OCI-LY3 (cell line): ENCODE measurements at regions not wholly inside any gene's neighbourhood (a gene's known extent, or its start where the extent isn't known, plus 50 kb on each side); places are given as distances from the start of the nearest gene placed in this dataset.

Experiments
- H2AFZ ChIP-seq: fragments of 200-600, 300-600 bp; shearing (Covaris generic); 2 replicates; pipeline ENCODE4 v1.6.0; 2014; ENCODE audit warnings: antibody characterized with exemption, low read depth, low read length
- H3K27ac ChIP-seq: fragments of 200-600, 300-600 bp; sonication (generic); 2 replicates; pipeline ENCODE4 v1.5.1; 2014; ENCODE audit warnings: mild to moderate bottlenecking, low read length, moderate library complexity, mixed read lengths
- H3K27me3 ChIP-seq: fragments of 200-600, 300-600 bp; sonication (generic); 2 replicates; pipeline ENCODE4 v1.6.1; 2014; ENCODE audit warnings: low read depth, low read length, mixed read lengths
- H3K36me3 ChIP-seq: fragments of 200-600, 300-600 bp; sonication (generic); replicated peaks from 2 replicates; pipeline ENCODE3; 2014; ENCODE audit warnings: low read depth, low read length, mixed read lengths
- H3K4me1 ChIP-seq: fragments of 300-600, 200-600 bp; sonication (generic); 2 replicates; pipeline ENCODE4 v1.6.1; 2014; ENCODE audit warnings: low read length, mixed read lengths
- H3K4me2 ChIP-seq: fragments of 200-600, 300-600 bp; sonication (generic); 2 replicates; pipeline ENCODE4 v1.6.1; 2014; ENCODE audit warnings: low read length, mixed read lengths
- H3K4me3 ChIP-seq: fragments of 300-600, 200-600 bp; sonication (generic); 2 replicates; pipeline ENCODE4 v1.5.1; 2014; ENCODE audit warnings: antibody characterized with exemption, mild to moderate bottlenecking, low read length, moderate library complexity
- H3K79me2 ChIP-seq: fragments of 300-600, 200-600 bp; shearing (Covaris generic); 2 replicates; pipeline ENCODE4 v1.6.1; 2014; ENCODE audit warnings: mild to moderate bottlenecking, low read length, mixed read lengths
- H3K9ac ChIP-seq: fragments of 300-600, 200-600 bp; shearing (Covaris generic); 2 replicates; pipeline ENCODE4 v1.6.0; 2014; ENCODE audit warnings: mild to moderate bottlenecking, low read length, moderate library complexity
- H3K9me3 ChIP-seq: fragments of 200-600, 300-600 bp; shearing (Covaris generic); 2 replicates; pipeline ENCODE4 v1.6.1; 2014; ENCODE audit warnings: low read length, mixed read lengths; ENCODE audit not compliant: insufficient read depth
- H4K20me1 ChIP-seq: fragments of 200-600, 300-600 bp; sonication (generic); 2 replicates; pipeline ENCODE4 v1.6.1; 2016; ENCODE audit warnings: low read length, mixed read lengths; ENCODE audit not compliant: insufficient read depth
- EZH2phosphoT487 ChIP-seq: fragments of 200-600 bp; shearing (Covaris generic); IDR thresholded peaks from 2 replicates; pipeline ENCODE4 v1.6.1; 2018; ENCODE audit warnings: antibody characterized with exemption, mixed run types, low read depth
- TF ChIP-seq, protein P1 (sequence below): fragments of 200-600, 300-600 bp; sonication (generic); IDR thresholded peaks from 2 replicates; pipeline ENCODE4 v1.5.1; 2014; ENCODE audit warnings: antibody characterized with exemption, low read length, low read depth

DNA sequence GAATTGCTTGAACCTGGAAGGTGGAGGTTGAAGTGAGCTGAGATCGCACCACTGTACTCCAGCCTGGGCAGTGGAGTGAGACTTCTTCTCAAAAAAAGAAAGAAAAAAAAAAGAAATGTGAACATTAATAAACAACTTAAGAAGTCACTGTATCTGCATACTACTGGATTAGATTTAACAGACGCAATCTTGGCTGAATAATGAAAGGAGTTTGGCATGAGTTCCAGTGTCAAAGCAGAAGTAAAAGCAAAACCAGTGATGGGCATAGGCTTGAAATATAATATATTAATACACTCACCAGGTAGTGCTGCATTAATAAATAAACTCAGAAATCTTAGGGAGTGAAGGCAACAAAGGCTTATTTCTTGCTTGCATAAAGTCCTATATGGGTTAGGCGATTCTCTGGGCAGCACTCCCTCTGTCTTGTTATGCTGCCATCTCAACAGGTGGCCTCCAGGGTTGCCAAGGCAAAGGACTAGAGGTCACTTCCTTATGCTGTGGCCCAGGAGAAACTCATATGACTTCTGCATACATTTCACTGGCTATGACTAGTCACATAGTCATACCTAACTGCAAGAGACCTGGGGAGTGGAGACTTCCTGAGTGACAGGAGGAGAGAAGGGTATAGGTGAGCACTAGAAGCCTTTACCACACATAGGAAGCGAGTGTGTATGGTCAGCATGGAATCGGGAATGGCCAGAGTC is 296.2 kb upstream of the SPRED2 start:
- no peak overlapping the region for H3K4me2 ChIP-seq

GRCh38 chr2:65727816-65728215 is 295.4 kb upstream of the SPRED2 start:
- TF ChIP-seq, protein P1, sequence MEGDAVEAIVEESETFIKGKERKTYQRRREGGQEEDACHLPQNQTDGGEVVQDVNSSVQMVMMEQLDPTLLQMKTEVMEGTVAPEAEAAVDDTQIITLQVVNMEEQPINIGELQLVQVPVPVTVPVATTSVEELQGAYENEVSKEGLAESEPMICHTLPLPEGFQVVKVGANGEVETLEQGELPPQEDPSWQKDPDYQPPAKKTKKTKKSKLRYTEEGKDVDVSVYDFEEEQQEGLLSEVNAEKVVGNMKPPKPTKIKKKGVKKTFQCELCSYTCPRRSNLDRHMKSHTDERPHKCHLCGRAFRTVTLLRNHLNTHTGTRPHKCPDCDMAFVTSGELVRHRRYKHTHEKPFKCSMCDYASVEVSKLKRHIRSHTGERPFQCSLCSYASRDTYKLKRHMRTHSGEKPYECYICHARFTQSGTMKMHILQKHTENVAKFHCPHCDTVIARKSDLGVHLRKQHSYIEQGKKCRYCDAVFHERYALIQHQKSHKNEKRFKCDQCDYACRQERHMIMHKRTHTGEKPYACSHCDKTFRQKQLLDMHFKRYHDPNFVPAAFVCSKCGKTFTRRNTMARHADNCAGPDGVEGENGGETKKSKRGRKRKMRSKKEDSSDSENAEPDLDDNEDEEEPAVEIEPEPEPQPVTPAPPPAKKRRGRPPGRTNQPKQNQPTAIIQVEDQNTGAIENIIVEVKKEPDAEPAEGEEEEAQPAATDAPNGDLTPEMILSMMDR = no peak
- TF ChIP-seq EZH2phosphoT487 = no peak
- Histone ChIP-seq H2AFZ (no peak overlapping the region), H3K4me3 (no peak overlapping the region), H3K79me2 (no peaks in the 10 kb centered on the region), H3K9me3 (no peaks in the 10 kb centered on the region), H4K20me1 (no peaks in the 10 kb centered on the region), H3K4me1 (no peaks in the 10 kb centered on the region), H3K27ac (no peak overlapping the region), H3K4me2 (no peak overlapping the region), H3K27me3 (no peaks in the 10 kb centered on the region; the same call in 1 of the 2 replicates), H3K36me3 (no peaks in the 10 kb centered on the region), H3K9ac (no peak overlapping the region)

More for the DNA sequence above, 296.2 kb upstream of the SPRED2 start:
- no peak overlapping the region for H2AFZ ChIP-seq
- no peaks in the 10 kb centered on the region for H3K79me2 ChIP-seq
- no peaks in the 10 kb centered on the region; the same call in 1 of the 2 replicates for H3K27me3 ChIP-seq
- H3K4me1 ChIP-seq = no peaks in the 10 kb centered on the region
- no peaks in the 10 kb centered on the region for H3K36me3 ChIP-seq
- H4K20me1 ChIP-seq = no peaks in the 10 kb centered on the region
- H3K9me3 ChIP-seq = no peaks in the 10 kb centered on the region
- no peak overlapping the region for H3K4me3 ChIP-seq
- H3K27ac ChIP-seq = no peak overlapping the region
- TF ChIP-seq EZH2phosphoT487 = no peak
- TF ChIP-seq, protein P1 = no peak
- no peak overlapping the region for H3K9ac ChIP-seq

DNA sequence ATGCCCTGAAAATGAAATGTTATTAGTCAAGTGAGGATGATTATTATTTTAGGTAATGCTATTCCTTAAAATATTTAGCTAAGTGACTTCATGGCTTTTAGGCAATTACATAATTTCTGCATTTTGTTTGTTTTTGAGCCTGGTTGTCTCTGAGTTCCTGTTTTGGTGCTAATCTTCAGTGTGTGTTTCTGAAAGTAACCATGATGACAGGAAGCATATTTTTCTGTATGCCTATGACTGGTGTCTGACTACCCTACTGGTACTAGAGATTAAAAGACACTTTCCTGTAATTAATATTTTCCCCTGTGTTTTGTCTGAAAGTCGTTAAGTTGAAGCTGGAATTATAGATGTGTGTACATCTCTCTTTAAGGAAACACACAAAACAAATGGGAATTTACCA is 295.0 kb upstream of the SPRED2 start:
- no peaks in the 10 kb centered on the region for H4K20me1 ChIP-seq
- H3K36me3 ChIP-seq = no peaks in the 10 kb centered on the region
- H2AFZ ChIP-seq = no peak overlapping the region
- no peak overlapping the region for H3K4me3 ChIP-seq
- H3K27me3 ChIP-seq = no peaks in the 10 kb centered on the region; the same call in 1 of the 2 replicates
- H3K9ac ChIP-seq = no peak overlapping the region
- no peak overlapping the region for H3K4me2 ChIP-seq
- no peaks in the 10 kb centered on the region for H3K4me1 ChIP-seq
- H3K27ac ChIP-seq = no peak overlapping the region
- TF ChIP-seq EZH2phosphoT487 = no peak
- TF ChIP-seq, protein P1 = no peak
- H3K79me2 ChIP-seq = no peaks in the 10 kb centered on the region
- H3K9me3 ChIP-seq = no peaks in the 10 kb centered on the region

GRCh38 chr2:65724752-65725151 is 292.4 kb upstream of the SPRED2 start:
- Histone ChIP-seq H2AFZ (no peak overlapping the region), H3K4me2 (no peak overlapping the region), H3K79me2 (no peaks in the 10 kb centered on the region), H3K27ac (no peak overlapping the region), H3K27me3 (0 out of 2 replicates have a peak, but pooled peaks cover 7% of the 10 kb centered on the region), H3K9ac (no peak overlapping the region), H3K4me1 (no peaks in the 10 kb centered on the region), H3K4me3 (no peak overlapping the region), H3K36me3 (no peaks in the 10 kb centered on the region), H3K9me3 (no peaks in the 10 kb centered on the region), H4K20me1 (no peaks in the 10 kb centered on the region)
- TF ChIP-seq, protein P1 = no peak
- no peak for TF ChIP-seq EZH2phosphoT487
